ENCODE measurements at regions not wholly inside any gene's neighbourhood (a gene's known extent, or its start where the extent isn't known, plus 50 kb on each side); places are given as distances from the start of the nearest gene placed in this dataset.
"Not testable (repeated sequence)": the region's sequence is repeated elsewhere in the genome, so short reads cannot be mapped to it uniquely, and the experiment has no call there.

DNA sequence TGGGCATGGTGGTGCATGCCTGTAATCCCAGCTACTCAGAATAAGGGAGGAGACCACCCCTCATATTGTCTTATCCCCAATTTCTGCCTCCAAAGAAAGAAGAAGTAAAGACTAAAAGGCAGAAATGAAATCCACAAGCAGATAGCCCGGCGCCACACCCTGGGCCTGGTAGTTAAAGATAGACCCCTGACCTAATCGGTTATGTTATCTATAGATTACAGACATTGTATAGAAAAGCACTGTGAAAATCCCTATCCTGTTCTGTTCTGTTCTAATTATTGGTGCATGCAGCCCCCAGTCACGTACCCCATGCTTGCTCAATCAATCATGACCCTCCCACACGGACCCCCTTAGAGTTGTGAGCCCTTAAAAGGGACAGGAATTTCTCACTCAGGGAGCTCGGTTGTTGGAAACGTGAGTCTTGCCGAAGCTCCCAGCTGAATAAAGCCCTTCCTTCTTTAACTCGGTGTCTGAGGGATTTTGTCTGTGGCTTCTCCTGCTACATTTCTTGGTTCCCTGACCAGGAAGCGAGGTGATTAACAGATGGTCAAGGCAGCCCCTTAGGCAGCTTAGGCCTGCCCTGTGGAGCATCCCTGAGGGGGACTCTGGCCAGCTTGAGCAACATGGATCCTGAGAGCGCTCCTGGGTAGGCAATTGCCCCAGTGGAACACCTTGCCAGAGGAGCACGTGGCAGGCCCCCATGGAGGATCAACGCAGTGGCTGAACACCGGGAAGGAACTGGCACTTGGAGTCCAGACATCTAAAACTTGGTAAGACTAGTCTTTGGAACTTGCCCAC, 188.7 kb upstream of the NDUFV2 start:
- not testable (repeated sequence) for DNase-seq

DNA sequence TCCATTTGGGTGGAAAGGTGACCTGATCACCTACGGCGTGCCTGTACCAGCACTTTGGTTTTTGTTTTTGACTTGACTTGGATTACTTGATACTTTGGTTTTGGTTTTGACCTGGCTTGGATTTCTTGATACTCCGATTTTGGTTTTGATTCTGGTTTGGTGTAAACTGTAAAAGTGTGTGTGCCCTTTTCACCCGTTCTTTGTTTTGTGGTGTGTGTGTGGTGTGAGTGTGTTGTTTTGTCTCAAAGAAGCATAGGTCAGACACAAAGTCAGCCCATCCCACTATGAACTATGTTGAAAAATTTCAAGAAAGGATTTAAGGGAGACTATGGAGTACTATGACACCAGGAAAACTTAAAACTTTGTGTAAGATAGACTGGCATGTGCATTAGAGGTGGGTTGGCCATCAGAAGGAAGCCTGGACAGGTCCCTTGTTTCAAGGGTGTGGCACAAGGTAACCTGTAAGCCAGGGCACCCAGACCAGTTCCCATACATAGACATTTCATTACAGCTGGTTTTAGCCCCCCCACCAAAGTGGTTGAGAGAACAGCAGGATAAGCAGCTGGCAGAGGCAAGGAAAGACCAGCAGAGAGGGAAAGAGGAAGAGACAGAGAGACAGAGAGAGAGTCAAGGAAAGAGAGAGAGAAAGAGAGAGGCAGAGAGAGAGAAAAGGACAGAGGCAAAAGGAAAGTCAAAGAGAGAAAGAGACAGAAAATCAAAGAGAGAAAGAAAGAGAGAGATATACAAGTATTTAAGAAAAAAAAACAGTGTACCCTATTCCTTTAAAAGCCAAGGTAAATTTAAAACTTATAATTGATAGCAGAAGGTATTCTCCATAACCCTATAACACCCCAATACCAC, 187.9 kb upstream of the NDUFV2 start:
- not testable (repeated sequence) for DNase-seq

DNA sequence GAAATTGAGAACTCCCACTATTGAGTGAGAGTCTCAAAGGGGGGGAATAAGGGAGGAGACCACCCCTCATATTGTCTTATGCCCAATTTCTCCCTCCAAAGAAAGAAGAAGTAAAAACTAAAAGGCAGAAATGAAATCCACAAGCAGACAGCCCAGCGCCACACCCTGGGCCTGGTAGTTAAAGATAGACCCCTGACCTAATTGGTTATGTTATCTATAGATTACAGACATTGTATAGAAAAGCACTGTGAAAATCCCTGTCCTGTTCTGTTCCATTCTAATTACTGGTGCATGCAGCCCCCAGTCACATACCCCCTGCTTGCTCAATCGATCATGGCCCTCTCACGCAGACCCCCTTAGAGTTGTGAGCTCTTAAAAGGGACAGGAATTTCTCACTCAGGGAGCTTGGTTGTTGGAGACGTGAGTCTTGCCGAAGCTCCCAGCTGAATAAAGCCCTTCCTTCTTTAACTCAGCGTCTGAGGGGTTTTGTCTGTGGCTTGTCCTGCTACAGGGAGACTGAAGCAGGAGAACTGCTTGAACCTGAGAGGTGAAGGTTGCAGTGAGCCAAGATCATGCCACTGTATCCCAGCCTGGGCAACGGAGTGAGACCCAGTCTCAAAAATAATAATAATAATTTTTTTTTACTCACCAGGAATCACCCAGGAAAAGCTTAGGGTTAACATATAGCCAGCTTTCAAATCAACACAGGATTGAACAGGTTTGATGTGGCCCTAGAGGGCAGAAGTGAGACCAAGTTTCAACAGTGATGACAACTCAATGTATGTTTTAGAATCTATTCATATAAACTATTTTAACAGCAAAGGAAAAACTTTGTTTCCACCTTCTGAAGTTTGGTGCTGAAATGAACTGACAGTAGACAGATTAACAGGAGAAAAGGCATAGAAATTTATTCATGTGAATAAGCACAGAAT, 181.4 kb upstream of the NDUFV2 start:
- not testable (repeated sequence) for DNase-seq

DNA sequence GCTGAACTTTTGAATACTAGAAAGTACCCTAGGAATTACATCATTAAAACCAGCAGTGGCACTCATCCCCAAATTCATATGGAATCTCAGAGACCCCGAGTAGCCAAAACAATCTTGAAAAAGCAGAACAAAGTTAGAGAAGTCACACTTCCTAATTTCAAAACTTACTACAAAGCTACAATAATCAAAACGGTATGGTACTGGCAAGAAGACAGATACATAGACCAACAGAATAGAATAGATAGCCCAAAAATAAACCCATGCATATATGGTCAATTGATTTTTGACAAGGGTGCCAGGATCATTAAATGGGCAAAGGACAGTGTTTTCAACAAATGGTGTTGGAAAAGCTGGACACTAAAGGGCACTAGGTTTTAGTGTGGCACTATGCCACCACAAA, 176.0 kb upstream of the NDUFV2 start:
- DNase-seq = no peak

DNA sequence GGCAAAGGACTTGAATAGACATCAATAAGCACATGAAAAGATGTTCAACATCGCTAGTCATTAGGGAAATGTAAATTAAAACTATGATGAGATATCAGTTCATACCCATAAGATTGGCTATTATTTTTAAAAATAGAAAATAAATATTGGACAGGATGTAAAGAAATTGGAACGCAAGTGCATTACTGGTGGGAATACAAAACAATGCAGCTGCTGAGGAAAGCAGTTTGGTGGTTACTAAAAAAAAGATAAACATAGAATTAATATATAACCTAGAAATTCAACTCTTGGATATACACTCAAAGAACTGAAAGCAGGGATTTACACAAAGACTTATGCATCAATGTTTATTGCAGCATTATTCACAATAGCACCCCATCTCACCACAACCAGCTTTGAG, 174.5 kb upstream of the NDUFV2 start:
- no peak for DNase-seq

DNA sequence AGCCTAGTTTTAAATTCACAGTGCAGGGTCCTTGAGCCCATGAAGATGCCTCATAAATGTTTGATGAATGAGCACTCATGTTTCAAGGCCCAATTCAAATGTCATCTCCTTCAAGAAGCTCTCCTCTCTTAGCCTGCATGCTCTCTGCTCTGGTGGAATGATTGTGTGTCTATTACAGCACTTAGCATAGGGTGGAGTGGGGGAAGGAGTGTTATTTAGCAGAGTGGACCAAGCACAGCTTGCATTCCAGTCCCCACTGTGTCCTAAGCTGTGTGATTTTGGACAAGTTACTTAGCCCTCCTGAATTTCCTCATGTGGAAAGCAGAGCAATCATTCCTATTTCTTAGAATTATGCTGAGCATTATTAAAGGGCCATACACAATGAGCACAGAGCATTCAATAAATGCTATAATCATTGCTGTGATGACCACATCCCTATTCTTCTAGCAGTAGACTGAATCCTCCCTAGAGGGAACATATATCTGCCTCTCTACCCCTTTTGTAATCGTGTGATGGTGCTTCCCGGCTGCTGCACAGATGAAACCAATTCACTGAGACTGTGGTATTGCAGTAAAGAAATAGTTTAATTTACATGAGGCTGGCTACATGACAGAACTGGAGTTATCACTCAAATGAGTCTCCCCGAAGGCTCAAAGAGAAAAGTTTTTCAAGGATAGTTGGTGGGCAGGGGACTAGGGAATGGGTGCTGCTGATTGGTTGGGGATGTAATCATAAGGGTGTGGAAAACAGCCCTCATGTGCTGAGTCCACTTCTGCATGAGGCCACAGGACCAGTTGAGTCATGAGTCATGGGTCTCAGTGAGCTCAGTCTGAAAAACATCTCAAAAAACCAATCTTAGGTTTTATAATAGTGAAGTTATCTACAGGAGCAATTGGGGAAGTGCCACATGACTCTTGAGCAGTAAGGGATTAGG, 173.4 kb upstream of the NDUFV2 start:
- DNase-seq = no peak

DNA sequence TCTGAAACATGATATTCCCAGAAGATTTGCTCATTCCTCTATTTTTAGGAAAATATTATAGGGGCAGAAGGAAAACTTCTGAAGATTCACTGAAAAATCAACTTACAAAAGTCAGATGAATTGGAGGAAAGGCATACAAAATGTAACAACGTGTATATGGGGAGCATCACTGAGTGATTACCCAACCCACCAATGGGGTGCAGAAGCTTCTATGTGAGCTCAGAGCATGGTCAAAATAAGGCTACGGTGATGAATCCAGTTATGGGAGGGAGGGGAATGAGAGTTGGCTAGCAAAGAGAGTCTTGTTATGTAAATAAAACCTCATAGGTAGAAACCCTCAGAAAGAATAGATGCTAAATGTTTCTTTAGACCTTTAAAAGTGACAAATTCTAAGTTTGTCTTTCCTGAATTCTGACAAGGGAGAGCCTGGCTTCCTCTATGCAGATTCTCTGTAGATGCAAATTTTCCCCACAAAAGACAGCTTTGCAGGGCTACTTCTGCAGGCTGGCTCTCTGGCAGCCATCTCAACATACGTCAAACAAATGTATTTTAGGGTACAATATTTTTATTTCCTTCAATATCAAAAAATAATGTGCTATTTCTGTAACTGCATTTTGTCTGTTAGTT, 171.4 kb upstream of the NDUFV2 start:
- DNase-seq = no peak

DNA sequence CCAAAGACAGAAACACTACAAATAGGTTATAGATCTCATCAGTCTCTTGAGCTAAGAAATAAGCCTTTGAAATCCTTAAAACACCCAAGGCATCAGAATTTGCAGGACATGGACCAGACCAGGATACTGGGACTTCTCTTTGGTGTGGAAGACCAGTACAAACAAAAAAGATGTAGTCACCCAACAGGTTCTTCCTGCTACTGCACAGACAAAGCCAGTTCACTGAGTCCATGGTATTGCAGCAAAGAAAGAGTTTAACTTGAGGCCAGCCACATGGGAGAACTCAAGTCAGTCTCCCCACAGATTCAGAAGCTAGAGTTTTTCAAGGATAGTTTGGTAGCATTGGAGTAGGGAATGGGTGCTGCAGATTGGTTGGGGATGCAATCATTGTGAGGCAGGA, 169.6 kb upstream of the NDUFV2 start:
- DNase-seq = no peak

DNA sequence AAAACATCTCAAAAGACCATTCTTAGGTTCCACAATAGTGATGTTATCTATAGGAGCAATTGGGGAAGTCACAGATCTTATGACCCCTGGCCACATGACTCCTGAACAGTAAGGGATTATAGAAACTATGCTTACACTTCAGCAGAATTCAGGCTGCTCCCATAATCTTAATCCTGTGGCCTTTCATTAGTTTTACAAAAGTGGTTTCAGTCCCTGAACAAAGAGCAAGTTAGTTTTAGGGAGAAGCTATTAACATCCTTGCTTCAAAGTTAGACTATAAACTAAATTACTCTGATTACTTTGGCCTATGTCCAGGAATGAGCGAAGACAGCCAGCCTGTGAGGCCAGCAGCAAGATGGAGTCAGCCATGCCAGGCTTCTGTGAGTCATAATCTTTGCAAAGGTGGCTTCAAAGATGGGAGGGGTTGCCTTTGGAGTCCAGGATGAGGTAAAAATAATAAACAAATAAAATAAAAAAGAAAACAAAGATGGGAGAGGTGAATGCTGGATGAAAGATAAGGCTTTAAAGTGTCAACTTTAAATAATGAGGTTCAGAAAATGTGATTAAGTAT, 168.7 kb upstream of the NDUFV2 start:
- peak; percentile 14 for DNase-seq

DNA sequence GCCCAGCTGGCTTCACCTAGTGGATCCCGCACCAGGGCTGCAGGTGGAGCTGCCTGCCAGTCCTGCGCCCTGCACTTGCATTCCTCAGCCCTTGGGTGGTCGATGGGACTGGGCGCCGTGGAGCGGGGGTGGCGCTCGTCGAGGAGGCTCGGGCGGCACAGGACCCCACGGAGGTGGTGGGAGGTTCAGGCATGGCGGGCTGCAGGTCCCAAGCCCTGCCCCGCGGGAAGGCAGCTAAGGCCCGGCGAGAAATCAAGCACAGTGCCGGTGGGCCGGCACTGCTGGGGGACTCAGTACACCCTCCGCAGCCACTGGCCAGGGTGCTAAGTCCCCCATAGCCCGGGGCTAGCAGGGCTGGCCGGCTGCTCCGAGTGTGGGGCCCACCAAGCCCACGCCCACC, 167.2 kb upstream of the NDUFV2 start:
- DNase-seq = not testable (repeated sequence)

DNA sequence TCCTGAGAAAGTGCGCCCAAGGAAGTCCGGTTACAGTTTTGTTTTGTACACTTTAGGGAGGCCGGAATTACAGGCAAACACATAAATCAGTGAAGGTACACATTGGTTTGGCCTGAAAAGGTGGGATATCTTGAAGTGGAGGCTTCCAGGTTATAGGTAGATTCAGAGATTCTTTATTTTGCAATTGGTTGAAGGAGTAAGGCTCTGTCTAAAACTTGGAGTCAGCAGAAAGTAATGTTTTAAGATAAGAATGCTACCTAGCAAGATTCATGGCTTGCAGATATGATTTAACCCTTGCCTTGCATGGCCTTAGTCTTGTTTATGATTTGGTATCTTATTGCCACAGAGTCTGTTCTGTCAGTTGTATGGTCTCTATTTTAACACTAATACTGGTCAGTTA, 165.9 kb upstream of the NDUFV2 start:
- DNase-seq = no peak

DNA sequence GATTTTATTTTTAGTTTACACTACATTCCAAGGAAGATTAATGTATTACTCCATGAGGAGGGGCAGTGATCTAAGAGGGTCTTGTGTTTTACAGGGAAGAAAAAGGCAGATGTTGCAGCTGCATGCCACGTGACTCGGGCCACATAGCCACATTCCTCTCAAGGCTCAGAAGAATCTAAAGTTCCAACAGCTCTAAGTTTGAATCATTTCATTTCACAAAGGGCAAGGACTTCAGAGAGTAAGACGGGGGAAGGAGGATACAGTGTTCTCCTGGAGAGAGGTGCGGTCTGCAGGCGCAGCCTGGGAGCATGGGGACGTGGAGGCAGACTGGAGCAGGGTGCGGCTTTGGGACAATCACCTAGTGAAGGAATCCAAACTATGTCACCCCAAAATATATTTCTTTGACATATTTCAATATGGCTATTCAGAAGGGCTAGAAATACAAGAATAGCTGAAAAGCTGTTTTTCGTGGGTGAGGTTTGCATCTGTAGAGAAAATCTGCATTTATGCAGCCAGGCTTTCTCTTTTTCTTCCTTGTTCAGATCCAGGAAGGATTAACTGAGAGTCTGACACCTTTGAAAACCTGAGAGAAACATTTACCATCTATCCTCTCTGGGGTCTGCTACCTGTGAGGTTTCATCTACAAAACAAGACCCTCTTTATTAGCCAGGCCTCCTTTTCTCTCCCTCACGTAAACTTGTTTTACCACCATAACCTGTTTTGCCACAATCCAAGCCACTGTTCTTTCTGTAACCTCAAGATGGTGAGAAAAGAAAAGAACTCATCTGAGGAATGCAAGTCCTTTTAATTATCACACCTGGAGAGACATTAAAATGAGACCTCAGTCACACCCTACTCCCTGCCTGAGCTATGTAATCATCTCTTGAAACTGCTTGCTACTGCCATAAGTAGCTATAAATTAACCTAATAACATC, 165.1 kb upstream of the NDUFV2 start:
- no peak for DNase-seq

DNA sequence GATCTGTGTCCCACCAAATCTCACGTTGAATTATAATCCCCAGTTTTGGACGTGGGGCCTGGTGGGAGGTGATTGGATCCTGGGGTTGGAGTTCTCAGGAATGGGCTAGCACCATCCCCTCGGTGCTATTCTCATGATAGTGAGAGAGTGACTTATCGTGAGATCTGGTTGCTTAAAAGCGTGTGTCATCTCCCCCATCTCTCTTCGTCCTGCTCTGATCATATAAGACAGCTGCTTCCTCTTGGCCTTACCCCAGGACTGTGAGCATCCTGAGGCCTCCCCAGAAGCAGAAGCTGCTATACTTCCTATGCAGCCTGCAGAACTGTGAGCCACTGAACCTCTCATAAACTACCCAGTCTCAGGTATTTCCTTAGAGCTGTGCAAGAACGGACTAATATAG, 163.7 kb upstream of the NDUFV2 start:
- DNase-seq = no peak

DNA sequence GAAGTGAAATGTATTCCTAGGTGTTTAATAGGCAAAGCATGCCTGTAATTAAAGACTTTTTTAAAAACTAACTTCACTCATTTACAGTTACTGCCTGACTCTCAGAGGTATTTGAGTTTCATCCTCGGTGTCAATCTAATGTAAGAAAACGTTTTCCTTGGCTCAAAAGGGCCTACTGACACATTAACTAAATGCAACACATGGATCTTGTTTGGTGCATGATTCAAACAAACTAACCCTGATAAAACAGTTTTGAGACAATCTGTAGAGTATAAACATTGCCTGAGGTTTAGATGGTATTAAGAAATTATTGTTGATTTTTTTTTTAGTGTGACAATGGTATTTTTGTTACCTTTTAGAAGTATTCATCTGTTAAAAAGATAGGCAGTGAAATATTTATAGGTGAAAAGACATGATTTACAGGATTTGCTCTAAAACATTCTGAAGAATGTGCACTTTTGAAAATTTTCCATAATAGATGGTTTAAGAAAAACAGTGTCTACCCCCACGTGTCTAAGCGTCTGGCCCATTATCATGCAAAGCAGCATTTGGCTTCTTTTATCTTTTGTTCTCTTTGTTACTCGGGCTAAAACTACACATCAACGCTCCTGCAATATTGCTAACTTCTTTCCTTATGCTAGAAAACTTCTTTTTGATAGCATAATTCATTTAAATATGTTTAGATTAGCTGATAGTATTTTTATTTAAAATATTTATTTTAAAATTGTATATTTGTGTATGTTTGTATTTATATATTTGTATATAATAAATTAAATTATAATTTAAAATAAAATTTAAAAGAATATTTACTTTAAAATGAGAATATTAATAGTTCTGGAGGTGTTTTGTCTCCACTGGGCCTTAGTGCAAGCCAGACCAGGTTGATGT, 160.2 kb upstream of the NDUFV2 start:
- no peak for DNase-seq

DNA sequence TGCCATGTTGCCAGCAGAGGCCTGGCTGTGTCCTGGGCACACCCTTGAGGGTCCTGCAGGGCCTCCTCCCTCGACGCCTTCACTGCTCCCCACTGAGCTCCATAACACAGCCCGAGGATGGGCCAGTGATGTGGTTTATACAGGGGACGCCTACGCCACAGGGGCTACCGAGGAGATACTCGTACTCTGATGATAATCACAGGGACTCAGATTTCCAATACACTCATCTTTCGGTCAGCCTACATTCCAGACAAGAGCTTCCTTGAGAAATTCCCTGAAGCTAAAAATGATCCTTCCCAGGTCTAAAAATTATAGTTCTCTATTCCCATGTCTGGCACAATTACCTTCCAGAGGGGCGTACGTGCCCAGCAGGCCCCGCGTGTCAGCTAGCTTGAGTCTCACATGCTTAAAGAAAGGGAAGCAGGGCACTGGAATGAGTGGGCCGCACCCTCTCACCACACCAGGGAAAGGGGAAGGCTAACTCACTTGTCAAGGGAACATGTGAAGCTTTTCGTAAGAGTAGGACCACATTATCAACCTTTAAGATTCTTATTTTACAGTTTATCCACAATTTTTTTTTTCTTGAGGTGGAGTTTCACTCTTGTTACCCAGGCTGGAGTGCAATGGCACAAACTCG, 159.5 kb upstream of the NDUFV2 start:
- DNase-seq = no peak

DNA sequence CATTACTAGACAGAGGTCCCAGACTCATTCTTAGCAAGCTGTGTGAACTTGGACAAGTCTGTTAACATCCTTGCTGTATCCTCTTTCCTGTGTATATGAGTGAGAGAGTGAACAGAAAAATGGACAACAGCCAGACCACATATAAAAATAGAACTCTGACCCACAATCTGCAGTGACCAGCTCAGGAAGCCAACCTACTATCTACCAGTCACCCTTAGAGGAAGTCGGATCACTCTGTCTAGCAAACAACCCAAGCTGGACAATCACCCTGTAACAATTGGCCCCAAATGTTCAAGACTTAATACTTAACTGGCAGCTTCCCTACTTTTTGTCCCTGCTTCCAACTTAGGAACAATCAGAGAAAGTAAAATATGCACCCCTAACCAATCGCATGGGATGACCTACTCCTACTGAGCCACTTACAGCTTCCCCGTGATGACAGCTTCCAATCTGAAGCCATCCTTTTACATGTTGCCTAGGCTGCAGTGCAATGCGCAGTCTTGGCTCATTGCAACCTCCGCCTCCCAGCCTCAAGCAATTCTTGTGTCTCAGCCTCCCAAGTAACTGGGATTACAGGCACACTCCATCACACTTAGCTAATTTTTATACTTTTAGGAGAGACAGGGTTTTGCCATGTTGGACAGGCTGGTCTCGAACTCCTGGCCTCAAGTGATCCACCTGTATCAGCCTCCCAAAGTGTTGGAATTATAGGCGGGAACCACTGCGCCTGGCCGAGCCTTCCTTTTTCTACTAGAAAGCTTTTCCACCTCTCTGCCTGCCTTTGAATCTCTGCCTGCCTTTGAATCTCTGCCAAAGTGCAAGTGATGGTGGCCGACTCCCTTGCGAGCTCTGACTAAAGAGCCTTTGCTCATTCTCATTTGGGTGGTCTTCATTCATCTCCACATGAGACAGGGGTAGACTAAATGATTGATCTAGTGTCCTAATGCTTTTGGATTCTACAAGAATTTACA, 158.3 kb upstream of the NDUFV2 start:
- no peak for DNase-seq

DNA sequence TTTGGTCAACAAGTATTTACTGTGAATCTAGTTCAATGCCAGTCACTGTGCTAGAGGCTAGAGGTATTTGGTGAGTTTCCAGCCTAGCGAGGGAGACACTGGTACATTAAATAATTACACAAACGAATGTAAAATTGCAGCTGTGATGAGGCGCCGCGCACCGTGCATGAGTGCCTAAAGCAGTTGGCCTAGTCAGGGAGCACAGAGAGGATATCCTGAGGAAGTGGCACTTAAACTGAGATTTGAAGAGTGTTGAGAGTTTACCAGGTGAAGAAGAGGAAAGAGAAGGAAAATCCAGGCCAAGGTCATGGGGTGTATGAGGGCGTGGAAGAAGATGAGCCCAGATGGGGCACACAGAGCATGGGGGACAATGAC, 157.6 kb upstream of the NDUFV2 start:
- no peak for DNase-seq
